ENCODE measurements at regions not wholly inside any gene's neighbourhood (a gene's known extent, or its start where the extent isn't known, plus 50 kb on each side); places are given as distances from the start of the nearest gene placed in this dataset.

- Histone ChIP-seq H2AFZ (ENCODE audit: low read depth, low read length, poor library complexity, severe bottlenecking) (no peak overlapping the region), H3K36me3 (ENCODE audit: control insufficient read depth in 1 of 2, insufficient read depth in 2 of 2, low read length in 2 of 2) (no peaks in the 10 kb centered on the region), H3K79me2 (ENCODE audit: insufficient read depth, low read length) (no peaks in the 10 kb centered on the region), H3K27ac (ENCODE audit: low read depth, low read length) (no peak overlapping the region), H3K9ac (ENCODE audit: low read length) (no peak overlapping the region), H3K4me3 (replicated peaks in 1 of 2; ENCODE audit: low read depth in 1 of 2, low read length in 2 of 2) (no peak overlapping the region), H3K27me3 (ENCODE audit: insufficient read depth, low read length) (peaks cover 6% of the 10 kb centered on the region; the same call in 1 of the 2 replicates), H3K9me3 (ENCODE audit: control insufficient read depth in 1 of 2, insufficient read depth in 1 of 2, low read depth in 1 of 2, low read length in 2 of 2) (no peaks in the 10 kb centered on the region), H4K20me1 (ENCODE audit: insufficient read depth) (no peaks in the 10 kb centered on the region), H3K4me1 (ENCODE audit: control insufficient read depth in 1 of 2, insufficient read depth in 2 of 2, low read length in 2 of 2) (peaks cover 0 to 3% of the 10 kb centered on the region in 2 experiments; a peak in 1 of 4 replicates), H3K9me2 (ENCODE audit: insufficient read depth) (no peaks in the 10 kb centered on the region), H3K4me2 (ENCODE audit: low read length) (no peak overlapping the region)
- POLR2A ChIA-PET = no interaction called here
- intact Hi-C loops (cut with micrococcal nuclease) = no loop called here
- ATAC-seq (no peak), DNase-seq (ENCODE audit: low read depth, low spot score) (no peak)
- TF ChIP-seq YY1 (IDR thresholded peaks at IDR 0.05; ENCODE audit: extremely low read depth, insufficient replicate concordance, low read depth, low read length) = no peak
- TF ChIP-seq ZFX (IDR thresholded peaks at IDR 0.05) = no peak
- no peak for TF ChIP-seq FOSL1 (IDR thresholded peaks at IDR 0.05; ENCODE audit: low read depth)
- no peak for TF ChIP-seq ATF3 (IDR thresholded peaks at IDR 0.05)
- no peak for TF ChIP-seq RAD21 (IDR thresholded peaks at IDR 0.05; ENCODE audit: low read depth)
- TF ChIP-seq REST (IDR thresholded peaks at IDR 0.05; ENCODE audit: low read depth) = no peak
- TF ChIP-seq EZH2 (IDR thresholded peaks at IDR 0.05) = no peak
- TF ChIP-seq EGR1 (IDR thresholded peaks at IDR 0.05; ENCODE audit: low read depth) = no peak
- no peak for TF ChIP-seq JUND (IDR thresholded peaks at IDR 0.05)
- TF ChIP-seq CTCF (IDR thresholded peaks at IDR 0.05 in 2 of 3, conservative IDR thresholded peaks at IDR 0.05 in 1 of 3; ENCODE audit: borderline replicate concordance in 1 of 3, insufficient read depth in 1 of 3, low read depth in 2 of 3, low read length in 2 of 3) = no peak
- no peak for TF ChIP-seq EZH2phosphoT487 (IDR thresholded peaks at IDR 0.05; ENCODE audit: borderline replicate concordance)
- TF ChIP-seq ZBTB33 (IDR thresholded peaks at IDR 0.05; ENCODE audit: extremely low read depth, insufficient replicate concordance, low read length) = no peak
- TF ChIP-seq POLR2AphosphoS5 (IDR thresholded peaks at IDR 0.05; ENCODE audit: low read depth, low read length) = no peak
- TF ChIP-seq ELF1 (IDR thresholded peaks at IDR 0.05; ENCODE audit: borderline replicate concordance, low read depth) = no peak
- TF ChIP-seq CEBPB (IDR thresholded peaks at IDR 0.05; ENCODE audit: low read depth) = no peak
- no peak for TF ChIP-seq SP1 (IDR thresholded peaks at IDR 0.05; ENCODE audit: low read depth)
- CTCF ChIA-PET = no interaction called here
- no TSS peak for BruUV-seq (replicated peaks)
- RAD21 ChIA-PET (ENCODE audit: low non-redundant PET in 1 of 2, low total read pairs in 2 of 2, uncharacterized antibody in 2 of 2, unreplicated experiment in 2 of 2) = no interaction called here
These were observed 506.5 kb downstream of the ARHGEF28 start for GRCh38 chr5:74132485-74132884.
